Tibial artery (tissue), 4 donors: ENCODE measurements at regions not wholly inside any gene's neighbourhood (a gene's known extent, or its start where the extent isn't known, plus 50 kb on each side); places are given as distances from the start of the nearest gene placed in this dataset.

ENCODE experiments used
- DNase-seq, 2 donors: peaks; one replicate each; pipeline ENCODE4 v3.0.0-alpha.2; 2019
- H3K27ac ChIP-seq, 2 donors: fragments of 200-600 bp; sonication (generic) in 1 of 2; 1 replicate in 1 of 2; 2 replicates in 1 of 2; pipeline ENCODE4 v1.5.1; 2018 to 2019; ENCODE audit warnings: mild to moderate bottlenecking in 1 of 2
- H3K27me3 ChIP-seq, 2 donors: fragments of 200-600 bp; sonication (generic) in 1 of 2; one replicate each; pipeline versions ENCODE4 v1.5.1 to v1.6.0; 2016 to 2019
- H3K36me3 ChIP-seq, 3 donors: fragments of 200-600 bp; sonication (generic) in 2 of 3; one replicate each; pipeline ENCODE4 v1.5.1; 2016 to 2019; ENCODE audit warnings: mild to moderate bottlenecking in 2 of 3
- H3K4me1 ChIP-seq, 4 donors: fragments of 200-600 bp; sonication (generic) in 2 of 4; 1 replicate in 3 of 4; 2 replicates in 1 of 4; pipeline ENCODE4 v1.5.1; 2016 to 2019
- H3K4me3 ChIP-seq, 2 donors: fragments of 200-600 bp; sonication (generic) in 1 of 2; 1 replicate in 1 of 2; 2 replicates in 1 of 2; pipeline ENCODE4 v1.5.1; 2018 to 2019; ENCODE audit warnings: mild to moderate bottlenecking in 2 of 2
- H3K9me3 ChIP-seq, 3 donors: fragments of 200-600 bp; sonication (generic) in 1 of 3; one replicate each; pipeline ENCODE4 v1.5.1; 2016 to 2019
- CTCF ChIP-seq, 2 experiments: fragments of 200-600 bp in 1 of 2; fragments of 450-650 bp in 1 of 2; IDR thresholded peaks; one replicate each; pipeline ENCODE4 v1.5.1; 2017 to 2019; ENCODE audit warnings: antibody characterized with exemption in 2 of 2, mild to moderate bottlenecking in 1 of 2, moderate library complexity in 1 of 2
- intact Hi-C: fragments of 100-400 bp; cut with DNase I; formaldehyde crosslinking; loops from one replicate; pipeline ENCODE4 v1.15.0; 2023; ENCODE audit warnings: low total_unique reads

GRCh38 chr6:15999201-15999600 is 129.7 kb upstream of the MYLIP start:
- Histone ChIP-seq H3K27me3 (no peaks in the 10 kb centered on the region), H3K27ac (no peak overlapping the region), H3K36me3 (no peaks in the 10 kb centered on the region), H3K4me1 (no peaks in the 10 kb centered on the region), H3K9me3 (no peaks in the 10 kb centered on the region), H3K4me3 (no peak overlapping the region)
- TF ChIP-seq CTCF (IDR thresholded peaks at IDR 0.05), result no peak
- DNase-seq, result no peak
- intact Hi-C loops, result no loop called here

GRCh38 chr6:15997586-15998388 is 131.1 kb upstream of the MYLIP start:
- intact Hi-C loops, result no loop called here
- no peaks in the 10 kb centered on the region for H3K4me1 ChIP-seq
- no peaks in the 10 kb centered on the region for H3K36me3 ChIP-seq
- H3K9me3 ChIP-seq, result no peaks in the 10 kb centered on the region
- no peak for DNase-seq
- TF ChIP-seq CTCF (IDR thresholded peaks at IDR 0.05), result no peak
- H3K27ac ChIP-seq, result no peak overlapping the region
- no peaks in the 10 kb centered on the region for H3K27me3 ChIP-seq
- H3K4me3 ChIP-seq, result no peak overlapping the region

GRCh38 chr6:15996030-15996429 is 132.9 kb upstream of the MYLIP start:
- Histone ChIP-seq H3K27ac (no peak overlapping the region), H3K4me1 (no peaks in the 10 kb centered on the region), H3K27me3 (no peaks in the 10 kb centered on the region), H3K36me3 (no peaks in the 10 kb centered on the region), H3K9me3 (no peaks in the 10 kb centered on the region), H3K4me3 (no peak overlapping the region)
- no peak for DNase-seq
- intact Hi-C loops, result no loop called here
- no peak for TF ChIP-seq CTCF (IDR thresholded peaks at IDR 0.05)

- Histone ChIP-seq H3K4me3 (no peak overlapping the region), H3K36me3 (no peaks in the 10 kb centered on the region), H3K9me3 (no peaks in the 10 kb centered on the region), H3K27me3 (no peaks in the 10 kb centered on the region), H3K4me1 (no peaks in the 10 kb centered on the region), H3K27ac (no peak overlapping the region)
- intact Hi-C loops, result no loop called here
- DNase-seq, result no peak
- TF ChIP-seq CTCF (IDR thresholded peaks at IDR 0.05), result no peak
Observed at GRCh38 chr6:15995493-15995892, 133.4 kb upstream of the MYLIP start.

- Histone ChIP-seq H3K9me3 (no peaks in the 10 kb centered on the region), H3K4me1 (no peaks in the 10 kb centered on the region), H3K27ac (no peak overlapping the region), H3K36me3 (no peaks in the 10 kb centered on the region), H3K27me3 (no peaks in the 10 kb centered on the region), H3K4me3 (no peak overlapping the region)
- TF ChIP-seq CTCF (IDR thresholded peaks at IDR 0.05), result no peak
- DNase-seq, result no peak
- intact Hi-C loops, result no loop called here
Observed at GRCh38 chr6:15994814-15995459, 133.9 kb upstream of the MYLIP start.
